HEK293T (cell line): ENCODE measurements at regions not wholly inside any gene's neighbourhood (a gene's known extent, or its start where the extent isn't known, plus 50 kb on each side); places are given as distances from the start of the nearest gene placed in this dataset.

ENCODE experiments used
- CTCF ChIA-PET: fragments of 350-600 bp; formaldehyde crosslinking; extraction: SDS; loops from one replicate; lab custom pipeline; 2021; ENCODE audit warnings: antibody characterized with exemption, inconsistent platforms; lab: Yijun Ruan, JAX
- POLR2A ChIA-PET: fragments of 350-600 bp; formaldehyde crosslinking; extraction: SDS; loops from one replicate; lab custom pipeline; 2020; ENCODE audit warnings: antibody characterized with exemption, inconsistent platforms; lab: Yijun Ruan, JAX
- DNase-seq: peaks from one replicate; pipeline ENCODE4 v3.0.0; 2012; ENCODE audit warnings: mixed read lengths; ENCODE audit errors: extremely low spot score
- ARNT ChIP-seq: fragments of 450-650 bp; IDR thresholded peaks from 2 replicates; pipeline ENCODE4 v1.6.1; 2017; ENCODE audit warnings: mild to moderate bottlenecking
- BHLHE40 ChIP-seq: fragments of 450-650 bp; IDR thresholded peaks from 2 replicates; pipeline ENCODE4 v1.6.1; 2016; ENCODE audit warnings: mild to moderate bottlenecking, moderate library complexity, borderline replicate concordance
- CTBP1 ChIP-seq: fragments of 450-650 bp; IDR thresholded peaks from 2 replicates; pipeline ENCODE4 v1.6.1; 2016; ENCODE audit warnings: borderline replicate concordance
- ELF4 ChIP-seq: fragments of 450-650 bp; IDR thresholded peaks from 2 replicates; pipeline ENCODE4 v1.6.1; 2017; ENCODE audit warnings: antibody characterized with exemption
- FOXA1 ChIP-seq: fragments of 450-650 bp; IDR thresholded peaks from 2 replicates; pipeline ENCODE4 v1.6.1; 2016; ENCODE audit warnings: mild to moderate bottlenecking
- FOXK2 ChIP-seq: fragments of 450-650 bp; IDR thresholded peaks from 2 replicates; pipeline ENCODE4 v1.6.1; 2016; ENCODE audit warnings: mild to moderate bottlenecking
- FOXM1 ChIP-seq: fragments of 450-650 bp; IDR thresholded peaks from 2 replicates; pipeline ENCODE4 v1.6.1; 2017; ENCODE audit warnings: mild to moderate bottlenecking, borderline replicate concordance
- HDGF ChIP-seq: fragments of 450-650 bp; IDR thresholded peaks from 2 replicates; pipeline ENCODE4 v1.6.1; 2017; ENCODE audit warnings: antibody characterized with exemption, borderline replicate concordance
- L3MBTL2 ChIP-seq: fragments of 450-650 bp; conservative IDR thresholded peaks from 2 replicates; pipeline ENCODE4 v1.6.1; 2016; ENCODE audit warnings: mild to moderate bottlenecking
- LEF1 ChIP-seq: fragments of 450-650 bp; IDR thresholded peaks from 2 replicates; pipeline ENCODE4 v1.6.1; 2017; ENCODE audit warnings: mild to moderate bottlenecking, borderline replicate concordance
- NFRKB ChIP-seq: fragments of 450-650 bp; IDR thresholded peaks from 2 replicates; pipeline ENCODE4 v1.6.1; 2016; ENCODE audit warnings: mild to moderate bottlenecking, moderate library complexity
- PKNOX1 ChIP-seq: fragments of 450-650 bp; IDR thresholded peaks from 2 replicates; pipeline ENCODE4 v1.6.1; 2016
- SP1 ChIP-seq: fragments of 450-650 bp; IDR thresholded peaks from 2 replicates; pipeline ENCODE4 v1.6.1; 2017
- SUZ12 ChIP-seq: fragments of 450-650 bp; IDR thresholded peaks from 2 replicates; pipeline ENCODE4 v1.6.1; 2016; ENCODE audit warnings: mild to moderate bottlenecking
- TARDBP ChIP-seq: fragments of 450-650 bp; IDR thresholded peaks from 2 replicates; pipeline ENCODE4 v1.6.1; 2016
- ZNF384 ChIP-seq: fragments of 450-650 bp; IDR thresholded peaks from 2 replicates; pipeline ENCODE4 v1.6.1; 2016

GRCh38 chr6:100999034-100999597, 118.0 kb upstream of the ASCC3 start:
- no peak for DNase-seq
- TF ChIP-seq ARNT (no peak), PKNOX1 (no peak)
- ChIA-PET POLR2A (no interaction called here), CTCF (no interaction called here)

GRCh38 chr6:101000341-101000740, 119.2 kb upstream of the ASCC3 start:
- POLR2A ChIA-PET = no interaction called here
- DNase-seq = no peak
- CTCF ChIA-PET = no interaction called here
- no peak for TF ChIP-seq BHLHE40
- no peak for TF ChIP-seq FOXM1
- no peak for TF ChIP-seq SUZ12
- TF ChIP-seq ELF4 = no peak
- no peak for TF ChIP-seq HDGF

- CTCF ChIA-PET = no interaction called here
- POLR2A ChIA-PET = no interaction called here
- DNase-seq = no peak
- TF ChIP-seq HDGF (no peak), FOXK2 (no peak), SP1 (no peak), L3MBTL2 (no peak), SUZ12 (no peak), ZNF384 (no peak), NFRKB (no peak), FOXM1 (no peak), ELF4 (no peak), PKNOX1 (no peak), BHLHE40 (no peak), FOXA1 (no peak), TARDBP (no peak), LEF1 (no peak), CTBP1 (no peak), ARNT (no peak)
Observed at GRCh38 chr6:101001012-101001411, 119.9 kb upstream of the ASCC3 start.

DNA sequence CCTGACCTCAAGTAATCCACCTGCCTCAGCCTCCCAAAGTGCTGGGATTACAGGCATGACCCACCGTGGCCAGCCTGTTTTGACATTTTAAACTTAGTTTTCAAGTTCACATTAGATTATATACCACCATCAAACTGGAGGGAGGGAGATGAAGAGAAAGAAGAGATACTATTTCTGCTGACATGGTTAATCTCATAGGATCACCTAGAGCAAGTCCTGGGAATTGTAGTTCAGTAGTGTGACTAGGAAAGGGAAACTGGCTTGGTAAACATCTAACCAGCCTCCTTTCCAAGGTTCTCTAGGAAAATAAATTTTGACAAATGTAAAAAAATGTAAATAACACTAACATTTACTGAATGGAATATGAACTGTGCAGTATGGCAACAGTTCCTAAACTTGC, 120.5 kb upstream of the ASCC3 start:
- POLR2A ChIA-PET = no interaction called here
- no peak for TF ChIP-seq NFRKB
- DNase-seq = no peak
- CTCF ChIA-PET = no interaction called here

DNA sequence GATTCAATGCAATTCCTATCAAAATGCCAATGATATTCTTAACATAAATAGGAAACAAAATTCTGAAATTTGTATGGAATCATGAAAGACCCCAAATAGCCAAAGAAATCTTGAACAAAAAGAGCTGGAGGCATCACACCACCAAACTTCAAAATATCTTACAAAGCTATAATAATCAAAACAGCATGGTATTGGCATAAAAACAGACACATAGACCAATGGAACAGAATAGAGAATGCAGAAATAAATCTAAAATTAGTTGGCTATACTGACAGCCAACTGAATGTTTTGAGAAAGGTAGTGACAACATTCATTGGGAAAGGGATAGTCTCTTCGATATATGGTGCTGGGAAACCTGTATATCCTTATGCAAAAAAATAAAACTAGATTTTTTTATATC, 121.9 kb upstream of the ASCC3 start:
- ChIA-PET CTCF (no interaction called here), POLR2A (no interaction called here)
- no peak for TF ChIP-seq SP1
- TF ChIP-seq TARDBP = no peak
- no peak for TF ChIP-seq BHLHE40
- TF ChIP-seq SUZ12 = no peak
- no peak for TF ChIP-seq CTBP1
- no peak for DNase-seq

DNA sequence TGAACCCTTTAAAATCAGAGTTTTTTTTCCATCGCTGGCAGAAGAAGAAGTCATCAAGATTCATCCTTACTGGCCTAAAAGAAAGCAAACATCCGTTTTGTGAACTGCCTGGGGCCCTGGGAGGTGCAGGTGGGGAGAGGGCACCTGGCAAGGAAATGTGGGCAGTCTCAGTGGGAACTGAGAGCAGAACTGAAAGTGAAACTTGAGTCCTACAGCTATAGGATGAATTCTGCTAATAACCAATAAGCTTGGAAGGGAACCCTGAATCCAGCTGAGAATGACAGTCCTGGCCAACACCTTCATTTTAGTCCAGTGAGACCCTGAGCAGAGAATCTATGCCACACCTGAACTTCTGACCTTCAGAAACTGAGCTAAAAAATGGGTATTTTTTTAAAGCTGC, 130.1 kb upstream of the ASCC3 start:
- ChIA-PET CTCF (no interaction called here), POLR2A (no interaction called here)
- no peak for TF ChIP-seq SP1
- no peak for TF ChIP-seq BHLHE40
- TF ChIP-seq ELF4 = no peak
- no peak for DNase-seq

DNA sequence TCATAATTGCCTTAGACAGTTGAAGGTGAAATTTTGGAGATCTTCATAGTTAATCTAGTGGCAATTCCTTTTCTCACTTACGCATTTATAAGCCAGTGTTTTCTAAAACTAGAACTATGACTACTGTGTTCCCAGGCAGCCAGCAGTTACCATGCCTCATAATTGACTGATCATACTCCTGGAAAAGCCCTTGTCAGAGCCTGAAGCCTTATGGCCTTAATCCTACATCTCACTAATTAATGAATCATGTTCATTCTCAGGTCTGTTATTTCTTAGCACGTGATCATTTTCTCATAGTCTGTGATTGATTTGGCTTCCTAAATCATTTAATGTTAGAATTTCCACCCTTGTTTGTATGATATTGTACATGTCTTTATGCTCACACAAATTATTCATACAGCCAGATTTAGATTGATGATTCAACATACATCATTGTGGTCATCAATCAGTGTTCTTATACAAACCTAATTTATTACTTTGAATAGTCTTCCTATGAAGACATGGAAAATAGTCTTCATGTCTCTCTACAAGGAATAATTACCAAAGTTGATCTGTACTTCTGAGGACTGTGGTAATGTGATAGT, 132.6 kb upstream of the ASCC3 start:
- DNase-seq = no peak
- POLR2A ChIA-PET = no interaction called here
- TF ChIP-seq HDGF (no peak), SP1 (no peak)
- CTCF ChIA-PET = no interaction called here

- ChIA-PET POLR2A (no interaction called here), CTCF (no interaction called here)
- TF ChIP-seq PKNOX1 = no peak
- no peak for TF ChIP-seq FOXA1
- TF ChIP-seq SP1 = no peak
- no peak for TF ChIP-seq NFRKB
- no peak for TF ChIP-seq FOXM1
- no peak for TF ChIP-seq L3MBTL2
- no peak for TF ChIP-seq LEF1
- no peak for TF ChIP-seq ARNT
- no peak for TF ChIP-seq FOXK2
- TF ChIP-seq SUZ12 = no peak
- no peak for TF ChIP-seq CTBP1
- TF ChIP-seq ZNF384 = no peak
- no peak for TF ChIP-seq ELF4
- TF ChIP-seq TARDBP = no peak
- TF ChIP-seq BHLHE40 = no peak
- no peak for TF ChIP-seq HDGF
- DNase-seq = no peak
Observed at GRCh38 chr6:101015541-101015940, 134.4 kb upstream of the ASCC3 start.
